ENCODE measurements at regions not wholly inside any gene's neighbourhood (a gene's known extent, or its start where the extent isn't known, plus 50 kb on each side); places are given as distances from the start of the nearest gene placed in this dataset.

DNA sequence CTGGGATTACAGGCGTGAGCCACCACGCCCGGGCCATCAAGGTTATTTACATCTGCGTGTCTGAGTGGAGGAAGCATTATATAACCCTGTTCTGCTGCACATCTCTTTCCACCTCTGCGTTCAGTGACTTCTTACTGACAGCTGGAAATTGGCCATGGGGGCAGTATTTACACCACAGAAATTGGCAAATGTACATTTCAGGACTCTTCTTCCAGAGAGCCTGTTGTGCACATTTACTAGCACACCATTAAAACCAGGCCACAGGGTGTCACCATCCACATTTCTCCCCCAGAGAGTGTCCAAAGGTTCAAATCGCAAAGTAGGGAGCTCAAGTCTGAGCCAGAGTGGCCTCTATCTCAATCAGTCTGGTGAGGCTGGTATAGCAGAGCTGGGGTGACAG lies 62.9 kb upstream of the SNX9 start:
- TF ChIP-seq, protein P1, sequence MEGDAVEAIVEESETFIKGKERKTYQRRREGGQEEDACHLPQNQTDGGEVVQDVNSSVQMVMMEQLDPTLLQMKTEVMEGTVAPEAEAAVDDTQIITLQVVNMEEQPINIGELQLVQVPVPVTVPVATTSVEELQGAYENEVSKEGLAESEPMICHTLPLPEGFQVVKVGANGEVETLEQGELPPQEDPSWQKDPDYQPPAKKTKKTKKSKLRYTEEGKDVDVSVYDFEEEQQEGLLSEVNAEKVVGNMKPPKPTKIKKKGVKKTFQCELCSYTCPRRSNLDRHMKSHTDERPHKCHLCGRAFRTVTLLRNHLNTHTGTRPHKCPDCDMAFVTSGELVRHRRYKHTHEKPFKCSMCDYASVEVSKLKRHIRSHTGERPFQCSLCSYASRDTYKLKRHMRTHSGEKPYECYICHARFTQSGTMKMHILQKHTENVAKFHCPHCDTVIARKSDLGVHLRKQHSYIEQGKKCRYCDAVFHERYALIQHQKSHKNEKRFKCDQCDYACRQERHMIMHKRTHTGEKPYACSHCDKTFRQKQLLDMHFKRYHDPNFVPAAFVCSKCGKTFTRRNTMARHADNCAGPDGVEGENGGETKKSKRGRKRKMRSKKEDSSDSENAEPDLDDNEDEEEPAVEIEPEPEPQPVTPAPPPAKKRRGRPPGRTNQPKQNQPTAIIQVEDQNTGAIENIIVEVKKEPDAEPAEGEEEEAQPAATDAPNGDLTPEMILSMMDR (IDR thresholded peaks at IDR 0.05): no peak
- no peak for TF ChIP-seq POLR2A (IDR thresholded peaks at IDR 0.05)
